ENCODE measurements at regions not wholly inside any gene's neighbourhood (a gene's known extent, or its start where the extent isn't known, plus 50 kb on each side); places are given as distances from the start of the nearest gene placed in this dataset.
A peak's percentile ranks its signal among the peaks of the same experiment; 100 is the strongest.

DNA sequence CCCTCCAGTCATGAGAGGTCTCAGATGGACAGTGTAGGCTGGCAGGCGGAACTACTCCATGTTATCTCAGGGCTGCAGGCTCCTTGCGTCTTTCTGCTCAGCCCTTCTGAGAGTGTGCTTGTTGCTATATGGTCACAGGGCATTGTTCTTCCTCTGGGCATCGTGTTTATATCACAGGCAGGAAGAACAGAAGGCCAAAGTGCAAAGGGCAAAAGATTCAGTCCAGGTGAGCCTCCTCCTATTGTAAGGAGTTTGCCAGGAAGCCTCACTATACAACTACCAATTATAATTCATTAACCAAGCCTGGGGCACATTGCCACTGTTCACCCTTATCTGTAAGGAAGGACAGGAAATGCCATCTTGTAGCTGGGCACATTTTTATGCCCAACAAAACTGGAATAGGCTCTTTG lies 195.5 kb upstream of the KITLG start:
- H3K79me2 ChIP-seq (ENCODE audit: control insufficient read depth, insufficient read depth, low read length), result no peaks in the 10 kb centered on the region
- H3K9me1 ChIP-seq (ENCODE audit: control insufficient read depth, extremely low read depth, insufficient read depth, low read length), result no peaks in the 10 kb centered on the region
- peak overlapping the region; percentile 61 for H2AFZ ChIP-seq (ENCODE audit: control insufficient read depth, low read length)
- no peak for TF ChIP-seq EZH2 (IDR thresholded peaks at IDR 0.05; ENCODE audit: low read length)
- TF ChIP-seq, protein P1, sequence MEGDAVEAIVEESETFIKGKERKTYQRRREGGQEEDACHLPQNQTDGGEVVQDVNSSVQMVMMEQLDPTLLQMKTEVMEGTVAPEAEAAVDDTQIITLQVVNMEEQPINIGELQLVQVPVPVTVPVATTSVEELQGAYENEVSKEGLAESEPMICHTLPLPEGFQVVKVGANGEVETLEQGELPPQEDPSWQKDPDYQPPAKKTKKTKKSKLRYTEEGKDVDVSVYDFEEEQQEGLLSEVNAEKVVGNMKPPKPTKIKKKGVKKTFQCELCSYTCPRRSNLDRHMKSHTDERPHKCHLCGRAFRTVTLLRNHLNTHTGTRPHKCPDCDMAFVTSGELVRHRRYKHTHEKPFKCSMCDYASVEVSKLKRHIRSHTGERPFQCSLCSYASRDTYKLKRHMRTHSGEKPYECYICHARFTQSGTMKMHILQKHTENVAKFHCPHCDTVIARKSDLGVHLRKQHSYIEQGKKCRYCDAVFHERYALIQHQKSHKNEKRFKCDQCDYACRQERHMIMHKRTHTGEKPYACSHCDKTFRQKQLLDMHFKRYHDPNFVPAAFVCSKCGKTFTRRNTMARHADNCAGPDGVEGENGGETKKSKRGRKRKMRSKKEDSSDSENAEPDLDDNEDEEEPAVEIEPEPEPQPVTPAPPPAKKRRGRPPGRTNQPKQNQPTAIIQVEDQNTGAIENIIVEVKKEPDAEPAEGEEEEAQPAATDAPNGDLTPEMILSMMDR (optimal IDR thresholded peaks at IDR 0.05 in 1 of 3, IDR thresholded peaks at IDR 0.05 in 1 of 3, conservative IDR thresholded peaks at IDR 0.05 in 1 of 3; ENCODE audit: extremely low read depth in 1 of 3, insufficient read depth in 2 of 3, low read length in 3 of 3), result no peak
- dilution Hi-C loops (cut with MboI; ENCODE audit: extremely low pct_ligation_motif_present, low sequenced_read_pairs), result no loop called here
- no peaks in the 10 kb centered on the region for H3K9me3 ChIP-seq (ENCODE audit: control insufficient read depth, low read depth, low read length)
- no peaks in the 10 kb centered on the region for H3K27me3 ChIP-seq (ENCODE audit: control insufficient read depth, extremely low read depth, insufficient read depth, low read length)
- no peak overlapping the region for H3K27ac ChIP-seq (ENCODE audit: control insufficient read depth, insufficient read depth, low read length)
- H3K36me3 ChIP-seq (ENCODE audit: control insufficient read depth in 2 of 2, extremely low read depth in 1 of 2, insufficient read depth in 2 of 2, low read length in 2 of 2), result no peaks in the 10 kb centered on the region
- FAIRE-seq (no peak), DNase-seq (ENCODE audit: low read depth, low spot score) (no peak)
- no peak overlapping the region for H3K4me2 ChIP-seq (ENCODE audit: control insufficient read depth, extremely low read depth, insufficient read depth, low read depth, low read length)
- no peak overlapping the region for H3K4me3 ChIP-seq (ENCODE audit: control insufficient read depth in 2 of 3, extremely low read depth in 1 of 3, insufficient read depth in 2 of 3, low read depth in 1 of 3, low read length in 3 of 3)
- H4K20me1 ChIP-seq (ENCODE audit: control insufficient read depth, extremely low read depth, insufficient read depth, low read length), result no peaks in the 10 kb centered on the region
- H3K9ac ChIP-seq (ENCODE audit: control insufficient read depth, extremely low read depth, insufficient read depth, low read length), result no peak overlapping the region
- H3K4me1 ChIP-seq (ENCODE audit: control insufficient read depth, extremely low read depth, insufficient read depth, low read length), result no peaks in the 10 kb centered on the region

DNA sequence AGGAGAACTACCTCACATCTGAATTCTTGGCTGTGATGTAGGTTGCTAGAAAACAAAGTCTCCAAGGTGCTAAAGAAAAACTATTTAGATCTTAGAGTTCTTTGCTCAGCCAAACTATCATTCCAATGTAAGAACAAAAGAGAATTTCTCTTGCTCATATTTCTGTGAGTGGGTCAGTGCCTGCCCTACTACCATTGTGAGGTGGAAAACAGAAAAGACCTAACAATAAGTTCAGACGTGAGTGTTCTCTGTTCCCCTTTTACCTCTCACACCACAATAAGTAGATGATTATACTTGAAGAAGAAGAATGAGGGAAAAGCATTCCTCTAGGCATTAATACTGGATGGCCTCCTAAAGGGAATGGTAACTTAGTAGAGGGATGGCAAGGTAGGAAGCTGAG lies 187.4 kb upstream of the KITLG start:
- dilution Hi-C loops (cut with MboI; ENCODE audit: extremely low pct_ligation_motif_present, low sequenced_read_pairs), result no loop called here
- no peak for FAIRE-seq

More for the DNA sequence above, 187.4 kb upstream of the KITLG start:
- H3K4me3 ChIP-seq (ENCODE audit: control insufficient read depth in 2 of 3, extremely low read depth in 1 of 3, insufficient read depth in 2 of 3, low read depth in 1 of 3, low read length in 3 of 3), result no peak overlapping the region
- peaks cover 9% of the 10 kb centered on the region for H3K4me1 ChIP-seq (ENCODE audit: control insufficient read depth, extremely low read depth, insufficient read depth, low read length)
- H3K27me3 ChIP-seq (ENCODE audit: control insufficient read depth, extremely low read depth, insufficient read depth, low read length), result no peaks in the 10 kb centered on the region
- no peaks in the 10 kb centered on the region for H3K9me3 ChIP-seq (ENCODE audit: control insufficient read depth, low read depth, low read length)
- H3K79me2 ChIP-seq (ENCODE audit: control insufficient read depth, insufficient read depth, low read length), result no peaks in the 10 kb centered on the region
- DNase-seq (ENCODE audit: low read depth, low spot score), result no peak
- peak overlapping the region; percentile 11 for H2AFZ ChIP-seq (ENCODE audit: control insufficient read depth, low read length)
- H3K9ac ChIP-seq (ENCODE audit: control insufficient read depth, extremely low read depth, insufficient read depth, low read length), result no peak overlapping the region
- TF ChIP-seq, protein P1 (optimal IDR thresholded peaks at IDR 0.05 in 1 of 3, IDR thresholded peaks at IDR 0.05 in 1 of 3, conservative IDR thresholded peaks at IDR 0.05 in 1 of 3; ENCODE audit: extremely low read depth in 1 of 3, insufficient read depth in 2 of 3, low read length in 3 of 3), result no peak
- TF ChIP-seq EZH2 (IDR thresholded peaks at IDR 0.05; ENCODE audit: low read length), result no peak
- no peak overlapping the region for H3K27ac ChIP-seq (ENCODE audit: control insufficient read depth, insufficient read depth, low read length)
- no peaks in the 10 kb centered on the region for H4K20me1 ChIP-seq (ENCODE audit: control insufficient read depth, extremely low read depth, insufficient read depth, low read length)
- no peaks in the 10 kb centered on the region for H3K9me1 ChIP-seq (ENCODE audit: control insufficient read depth, extremely low read depth, insufficient read depth, low read length)
- no peak overlapping the region for H3K4me2 ChIP-seq (ENCODE audit: control insufficient read depth, extremely low read depth, insufficient read depth, low read depth, low read length)
- no peaks in the 10 kb centered on the region for H3K36me3 ChIP-seq (ENCODE audit: control insufficient read depth in 2 of 2, extremely low read depth in 1 of 2, insufficient read depth in 2 of 2, low read length in 2 of 2)
